ENCODE measurements at regions not wholly inside any gene's neighbourhood (a gene's known extent, or its start where the extent isn't known, plus 50 kb on each side); places are given as distances from the start of the nearest gene placed in this dataset.

DNA sequence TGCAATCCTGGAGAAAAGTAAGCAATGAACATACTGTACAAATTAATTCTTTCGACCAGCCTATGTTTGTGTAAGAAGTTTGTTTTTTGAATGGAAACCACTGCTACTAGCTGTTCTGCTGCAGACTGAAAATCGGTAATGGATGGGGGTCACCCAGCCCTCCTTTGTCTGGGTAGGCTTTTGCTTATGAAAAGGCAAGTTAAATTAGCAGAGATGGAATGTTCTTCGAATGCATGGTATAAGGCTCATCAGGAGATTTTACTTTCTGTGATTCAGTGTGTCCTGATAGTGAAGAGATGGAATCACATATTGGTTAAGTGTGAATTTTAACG, 53.8 kb downstream of the EEF1B2 start:
- H4K8ac ChIP-seq (ENCODE audit: low read depth in 2 of 2, low read length in 2 of 2), result no peak overlapping the region
- in situ Hi-C loops (cut with MboI; ENCODE audit: low sequenced_read_pairs), result no loop called here
- POLR2A ChIA-PET (ENCODE audit: unreplicated experiment), result no interaction called here
- H4K91ac ChIP-seq (ENCODE audit: insufficient read depth, low read depth, low read length), result no peak overlapping the region
- H3K79me1 ChIP-seq (ENCODE audit: low read depth in 1 of 2, low read length in 2 of 2), result no peaks in the 10 kb centered on the region
- H3K4me2 ChIP-seq (ENCODE audit: low read depth, low read length), result peak overlapping the region; percentile 81
- BruUV-seq (replicated peaks), result no TSS peak
- no peak overlapping the region for H2AFZ ChIP-seq (replicated peaks; ENCODE audit: low read length, poor library complexity)
- H2AK9ac ChIP-seq (replicated peaks; ENCODE audit: low read depth, low read length, poor library complexity), result no peak overlapping the region
- H2BK15ac ChIP-seq (ENCODE audit: low read depth, low read length), result no peak overlapping the region
- H2BK5ac ChIP-seq (ENCODE audit: low read depth, low read length, poor library complexity, severe bottlenecking), result no peak overlapping the region
- no peak overlapping the region for H2AK5ac ChIP-seq (ENCODE audit: low read depth, low read length)
- no peaks in the 10 kb centered on the region for H3K4me1 ChIP-seq (ENCODE audit: control insufficient read depth, insufficient read depth, low read length)
- H3K4me3 ChIP-seq (ENCODE audit: insufficient read depth, low read depth, low read length), result peak overlapping the region; percentile 28; the same call in 1 of the 2 replicates
- whole genome bisulfite sequencing, 2 experiments (ENCODE audit: extremely low coverage in 2 of 2, insufficient read length in 1 of 2), result no CpG with 5 or more reads among the region's 4 CpGs
- CTCF ChIA-PET, result no interaction called here
- H3K23ac ChIP-seq (ENCODE audit: low read depth, low read length), result no peak overlapping the region
- ATAC-seq (ENCODE audit: low read depth), result no peak; the same call in 1 of the 2 replicates
- peaks cover 8% of the 10 kb centered on the region for H3K27me3 ChIP-seq (ENCODE audit: control insufficient read depth, insufficient read depth, low read length)
- TF ChIP-seq NFE2L2 (IDR thresholded peaks at IDR 0.05; ENCODE audit: low read depth, low read length) (no peak), CEBPB (IDR thresholded peaks at IDR 0.05; ENCODE audit: low read depth, low read length) (0 out of 2 replicates have a peak, but pooled peaks have one; percentile 41), BHLHE40 (IDR thresholded peaks at IDR 0.05; ENCODE audit: low read depth, low read length) (no peak)
- TF ChIP-seq, protein P1, sequence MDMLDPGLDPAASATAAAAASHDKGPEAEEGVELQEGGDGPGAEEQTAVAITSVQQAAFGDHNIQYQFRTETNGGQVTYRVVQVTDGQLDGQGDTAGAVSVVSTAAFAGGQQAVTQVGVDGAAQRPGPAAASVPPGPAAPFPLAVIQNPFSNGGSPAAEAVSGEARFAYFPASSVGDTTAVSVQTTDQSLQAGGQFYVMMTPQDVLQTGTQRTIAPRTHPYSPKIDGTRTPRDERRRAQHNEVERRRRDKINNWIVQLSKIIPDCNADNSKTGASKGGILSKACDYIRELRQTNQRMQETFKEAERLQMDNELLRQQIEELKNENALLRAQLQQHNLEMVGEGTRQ (IDR thresholded peaks at IDR 0.05; ENCODE audit: low read depth, low read length), result no peak
- H4K5ac ChIP-seq (ENCODE audit: low read depth, low read length), result no peak overlapping the region
- no peak for DNase-seq
- no peaks in the 10 kb centered on the region for H3K36me3 ChIP-seq (ENCODE audit: control insufficient read depth, insufficient read depth, low read length)
- no peak overlapping the region for H3K14ac ChIP-seq (replicated peaks; ENCODE audit: low read depth, low read length)
- dilution Hi-C loops (cut with HindIII; ENCODE audit: low sequenced_read_pairs, unreplicated experiment), result no loop called here
- intact Hi-C loops (cut with micrococcal nuclease), result loop anchor here (2.0 kb wide), 1 partner anchor 49 kb away; no protein-coding TSS in a partner anchor
- H2BK120ac ChIP-seq (ENCODE audit: low read depth, low read length), result no peak overlapping the region
- H3K9me3 ChIP-seq (ENCODE audit: control insufficient read depth, insufficient read depth, low read length), result no peaks in the 10 kb centered on the region
- no peak overlapping the region for H3K56ac ChIP-seq (ENCODE audit: extremely low read depth, insufficient read depth, low read length)
- no peak overlapping the region for H2BK20ac ChIP-seq (ENCODE audit: low read depth, low read length)
- no peaks in the 10 kb centered on the region for H4K20me1 ChIP-seq (ENCODE audit: insufficient read depth, low read length)
- no peak overlapping the region for H3K27ac ChIP-seq (ENCODE audit: insufficient read depth, low read length)
- no peaks in the 10 kb centered on the region for H3K9me1 ChIP-seq (ENCODE audit: insufficient read depth, low read length)
- no peak overlapping the region for H3K4ac ChIP-seq (ENCODE audit: low read depth, low read length)
- H3K18ac ChIP-seq (ENCODE audit: low read depth, low read length), result no peak overlapping the region
- H3K9ac ChIP-seq (ENCODE audit: low read depth, low read length), result no peak overlapping the region
